Stimulated activated CD4-positive, alpha-beta T cell treated with anti-CD3 and anti-CD28 coated beads, Interleukin-12 subunit alpha, Interleukin-12 subunit beta, amount 100 ng/mL, for 24 hours (primary cell): ENCODE measurements at regions not wholly inside any gene's neighbourhood (a gene's known extent, or its start where the extent isn't known, plus 50 kb on each side); places are given as distances from the start of the nearest gene placed in this dataset.
"Not testable (repeated sequence)": the region's sequence is repeated elsewhere in the genome, so short reads cannot be mapped to it uniquely, and the experiment has no call there.

ENCODE experiments used
- DNase-seq, 2 experiments: peaks; one replicate each; pipeline ENCODE4 v3.0.0-alpha.2; 2020; ENCODE audit warnings: low read depth in 2 of 2

DNA sequence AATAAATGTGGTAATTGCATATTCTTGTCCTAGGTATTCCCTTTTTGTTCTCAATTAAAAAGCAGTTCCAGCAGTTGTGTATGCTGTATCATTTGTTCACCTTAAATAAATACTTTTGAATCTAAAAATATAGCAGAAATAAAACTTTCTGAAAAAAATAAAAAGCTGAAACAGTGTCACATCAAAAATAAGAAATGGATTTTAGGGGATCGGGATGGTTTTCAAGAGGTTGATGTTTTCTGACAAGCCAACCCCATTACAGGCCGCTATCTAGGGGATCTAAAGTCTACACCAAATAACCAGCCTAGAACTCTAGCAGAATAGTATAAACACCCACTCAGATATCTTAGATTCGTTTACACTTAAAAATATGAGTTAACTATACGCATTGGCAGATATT lies 95.4 kb upstream of the MAML3 start:
- DNase-seq, result no peak

DNA sequence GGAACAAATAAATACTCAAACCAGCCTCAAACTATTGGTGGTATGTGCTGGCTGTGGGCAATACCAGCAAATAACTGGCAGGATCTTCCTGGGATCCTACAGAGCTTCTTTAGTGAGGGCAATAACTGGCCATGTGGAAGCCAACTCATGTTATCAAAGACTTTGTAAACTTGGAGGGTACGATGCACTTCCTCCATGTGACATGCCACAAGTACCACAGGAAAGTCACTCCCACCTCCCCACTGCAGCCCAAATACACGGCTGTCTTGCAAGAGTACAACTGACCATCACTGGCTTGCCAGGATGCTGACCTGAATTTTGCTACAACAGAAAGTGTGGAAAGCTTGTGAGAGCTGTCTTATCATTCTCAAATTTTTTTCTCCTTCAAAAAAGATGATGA lies 93.3 kb upstream of the MAML3 start:
- DNase-seq, result no peak

DNA sequence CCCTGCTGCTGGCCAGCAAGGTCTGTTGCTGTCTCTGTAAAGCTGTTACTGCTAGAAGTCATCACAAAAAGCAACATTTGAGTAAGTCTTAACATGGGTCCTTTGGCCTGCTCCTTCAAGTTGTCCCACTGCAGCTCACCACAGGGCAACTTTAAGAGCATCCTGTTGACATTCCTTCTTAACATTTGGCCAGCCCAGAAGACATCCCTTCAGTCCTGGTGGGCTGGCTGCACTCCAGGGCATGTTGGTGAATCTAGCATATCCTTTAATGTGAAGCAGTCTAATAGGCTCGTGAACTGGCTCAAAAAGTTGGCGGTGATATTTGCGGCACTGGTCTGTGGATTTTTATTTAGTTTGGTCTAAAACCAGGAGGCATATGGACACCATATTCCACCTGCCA lies 92.2 kb upstream of the MAML3 start:
- no peak for DNase-seq

DNA sequence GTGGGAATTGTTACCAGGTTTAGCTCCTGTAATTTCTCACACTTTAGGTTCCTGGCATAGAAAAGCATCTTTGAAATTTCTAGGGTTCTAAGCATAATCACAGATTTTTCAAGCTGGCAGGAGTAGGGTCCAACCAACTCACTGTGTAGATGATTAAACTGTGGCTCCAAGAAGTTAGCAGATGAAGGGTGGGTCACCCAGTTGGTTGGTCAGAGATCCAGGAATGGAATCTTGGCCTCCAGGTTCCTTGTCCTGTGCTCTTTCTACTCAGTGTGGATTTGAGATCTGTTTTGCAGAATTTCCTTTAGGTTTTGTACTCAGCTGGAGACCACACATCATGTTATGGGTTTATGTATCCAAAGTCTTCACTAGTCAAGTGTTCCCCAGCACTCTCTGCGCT lies 90.3 kb upstream of the MAML3 start:
- DNase-seq, result no peak

DNA sequence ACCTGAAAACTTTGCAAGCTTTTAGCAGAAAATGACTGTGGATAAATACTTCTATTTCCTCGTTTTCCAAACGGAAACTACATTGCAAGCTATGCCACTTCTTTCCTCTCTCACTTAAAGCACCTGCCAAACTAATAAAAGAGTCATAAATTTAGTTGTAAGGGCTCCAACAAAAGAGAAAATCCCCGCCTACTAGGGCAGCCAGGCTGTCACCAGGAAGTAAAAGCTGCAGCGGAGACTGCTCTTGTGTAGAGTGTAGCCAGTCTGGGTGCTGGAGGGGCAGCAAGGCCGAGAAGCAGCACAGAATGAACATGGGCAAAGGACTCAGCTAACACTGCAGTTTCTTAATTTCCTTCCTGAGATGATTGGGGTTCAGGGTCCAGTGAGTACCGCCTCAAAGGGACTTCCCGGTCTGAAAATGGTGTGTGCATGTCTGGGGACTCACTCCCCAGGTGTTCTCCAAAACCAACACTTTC lies 89.3 kb upstream of the MAML3 start:
- DNase-seq, result no peak

DNA sequence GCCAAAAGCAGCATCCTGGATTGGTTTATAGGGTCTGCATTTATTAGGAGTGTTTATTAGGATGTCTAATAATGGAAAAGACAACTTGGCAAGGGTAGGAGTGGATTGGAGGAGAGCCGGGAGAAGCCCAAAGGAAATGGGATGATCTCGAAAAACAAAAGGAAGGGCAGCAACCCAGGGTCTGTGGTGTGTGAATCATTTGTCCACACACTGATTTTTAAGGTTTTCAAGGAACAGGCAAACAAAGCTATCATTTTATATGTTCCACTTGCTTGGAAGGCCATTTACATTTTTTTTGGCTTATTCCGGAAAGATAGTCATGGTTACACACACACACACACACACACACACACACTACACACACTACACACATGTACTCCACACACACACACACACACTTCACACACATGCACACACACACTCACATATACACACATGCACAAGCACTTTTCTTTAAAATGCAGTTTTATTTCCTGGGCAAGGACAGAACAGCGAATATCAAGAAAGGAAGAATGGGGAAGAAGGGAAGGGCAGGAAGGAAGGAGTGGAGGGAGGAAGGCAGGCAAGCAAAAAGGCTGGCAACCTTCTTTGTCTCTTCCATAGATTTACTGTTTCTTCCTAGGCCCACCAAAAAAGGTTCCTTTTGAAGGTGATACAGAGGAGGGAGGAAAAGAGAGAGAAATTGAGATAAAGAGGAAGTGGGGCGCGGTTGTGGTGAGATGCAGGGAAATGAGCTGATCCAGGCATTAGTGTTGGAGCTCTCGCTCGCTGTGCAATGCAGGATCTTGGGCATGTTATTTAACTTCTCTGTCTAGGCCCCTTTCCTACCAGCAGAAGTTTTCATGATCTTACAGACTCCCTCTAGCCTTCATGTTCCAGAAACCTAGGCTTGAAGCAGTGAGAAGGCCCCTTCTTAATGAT lies 88.6 kb upstream of the MAML3 start:
- DNase-seq, result no peak

DNA sequence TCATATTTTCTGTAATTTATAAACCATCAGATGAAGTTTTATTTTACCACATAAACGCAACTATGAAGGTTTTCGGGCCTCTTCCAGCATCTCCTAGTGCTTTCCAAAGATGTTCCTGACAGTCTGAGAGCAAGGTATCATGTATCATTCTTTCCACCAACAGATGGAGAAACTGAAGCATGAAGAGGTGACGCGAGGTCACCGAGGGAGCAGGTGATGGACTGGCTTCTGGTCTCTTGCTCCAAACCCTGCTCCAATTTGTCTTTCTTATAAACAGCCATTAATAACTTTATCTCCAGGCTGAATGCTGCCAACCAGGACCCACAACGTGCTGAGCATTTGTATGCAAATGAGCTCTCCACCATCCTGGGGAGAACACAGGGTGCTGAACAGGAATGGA lies 86.3 kb upstream of the MAML3 start:
- DNase-seq, result no peak

DNA sequence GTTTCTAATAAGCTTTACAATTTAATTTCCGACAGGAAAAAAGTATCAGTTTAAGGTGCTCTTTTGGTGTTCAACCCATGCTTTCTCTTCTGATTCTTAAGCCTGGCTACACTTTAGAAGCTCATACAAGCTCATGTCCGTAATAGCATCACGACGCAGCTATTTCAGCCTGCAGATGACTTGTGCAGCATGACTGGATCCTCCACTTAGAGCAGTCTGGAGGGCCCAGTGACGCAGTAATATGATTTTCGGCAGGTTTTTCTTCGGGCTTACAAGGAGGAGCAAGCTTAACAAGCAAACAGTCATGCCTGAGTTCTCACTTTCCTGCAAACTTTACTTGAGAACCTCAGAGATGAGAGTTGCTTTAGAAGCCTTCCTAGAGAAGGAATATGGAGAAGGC lies 85.3 kb upstream of the MAML3 start:
- no peak for DNase-seq

DNA sequence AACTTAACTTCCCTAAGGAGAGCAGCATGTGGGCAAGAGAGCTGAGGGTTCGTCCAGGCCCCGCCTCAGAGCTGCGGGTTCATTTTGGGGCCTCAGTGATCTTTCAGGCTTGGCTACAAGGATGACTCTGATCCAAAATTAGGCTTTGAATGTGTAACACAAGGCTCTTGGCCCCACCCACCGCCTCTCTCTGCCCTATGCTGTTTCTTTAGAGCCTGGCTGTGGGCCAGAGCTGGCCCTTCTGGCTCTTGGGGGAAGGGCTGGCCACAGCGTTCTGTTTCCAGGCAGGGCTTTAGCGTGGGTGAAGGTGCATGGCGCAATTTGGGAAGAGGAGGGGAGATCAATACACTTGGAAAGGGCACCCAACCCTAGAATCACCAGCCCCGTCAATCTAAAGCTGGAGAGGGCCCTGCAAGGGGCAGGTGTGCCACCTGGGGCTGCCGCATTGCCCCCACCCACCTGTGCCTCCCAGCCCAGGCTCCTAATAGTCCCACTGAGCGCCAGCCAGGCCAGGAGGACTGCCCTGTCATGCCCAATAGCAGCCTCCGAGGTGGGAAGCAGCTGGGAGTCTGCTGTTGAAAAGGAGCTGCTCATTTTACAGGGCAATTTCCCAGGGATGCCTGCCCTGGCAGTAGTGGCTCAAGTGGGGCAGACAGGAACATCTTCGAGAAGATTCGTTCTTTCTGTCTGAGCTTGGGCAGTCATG lies 84.5 kb upstream of the MAML3 start:
- no peak for DNase-seq

DNA sequence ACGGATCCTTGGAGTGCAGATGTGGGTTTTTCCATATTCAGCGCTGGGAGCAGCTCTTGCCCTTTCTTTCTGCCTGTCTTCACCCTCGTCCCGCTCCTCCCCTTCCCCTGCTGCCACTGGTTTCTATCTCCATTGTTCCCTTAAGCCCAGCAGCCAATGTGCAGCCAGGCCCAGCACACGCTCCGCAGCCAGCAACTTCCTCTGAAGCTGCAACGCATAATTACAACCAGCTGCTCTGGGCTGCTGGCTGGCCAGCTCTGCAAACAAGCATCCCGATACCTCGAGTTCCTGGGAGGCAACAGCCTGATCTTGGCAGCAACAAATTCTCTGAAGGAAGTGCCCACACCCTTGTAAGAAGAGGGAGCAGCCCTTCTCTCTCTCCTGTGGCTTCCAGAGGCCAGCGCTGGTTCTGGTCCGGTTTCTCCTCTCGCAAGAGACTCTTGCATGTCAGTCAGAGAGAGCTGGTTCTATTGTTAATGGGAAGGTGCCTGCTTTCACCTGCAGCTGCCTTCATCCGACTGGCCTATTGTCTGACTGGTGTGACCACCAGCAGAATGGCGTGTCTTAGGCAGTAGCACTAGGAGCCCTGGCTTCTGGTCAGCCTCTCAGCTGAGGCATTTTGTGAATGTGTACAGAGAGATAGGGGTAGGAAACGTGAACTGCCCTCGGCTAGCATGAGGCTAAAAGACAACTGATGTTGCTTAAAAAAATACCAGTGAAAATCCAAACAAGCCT lies 83.8 kb upstream of the MAML3 start:
- no peak for DNase-seq

DNA sequence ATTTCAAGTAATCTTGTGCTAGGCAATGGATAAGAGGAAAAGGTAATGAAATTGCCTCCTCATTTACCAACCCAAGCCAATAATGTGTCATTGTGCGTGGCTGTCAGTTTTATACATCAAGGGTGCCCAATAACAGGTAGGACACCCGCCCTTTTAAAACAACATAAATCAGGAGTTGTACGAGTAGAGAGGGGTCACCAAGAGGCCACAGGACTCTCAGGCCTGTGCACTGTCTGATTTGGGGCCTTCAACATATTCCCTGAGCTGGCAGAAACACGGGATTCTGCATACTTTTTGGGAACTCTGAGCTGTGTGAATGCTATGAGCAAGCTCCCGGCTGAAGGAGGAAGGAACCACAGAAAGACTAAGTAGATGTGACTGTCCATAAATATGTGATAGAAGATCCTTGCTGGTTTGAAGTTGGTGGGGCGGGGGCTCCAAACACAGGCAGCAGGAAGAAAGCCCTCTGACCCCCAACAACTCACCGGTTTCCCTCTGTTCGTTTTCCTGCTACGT lies 82.7 kb upstream of the MAML3 start:
- DNase-seq, result no peak

DNA sequence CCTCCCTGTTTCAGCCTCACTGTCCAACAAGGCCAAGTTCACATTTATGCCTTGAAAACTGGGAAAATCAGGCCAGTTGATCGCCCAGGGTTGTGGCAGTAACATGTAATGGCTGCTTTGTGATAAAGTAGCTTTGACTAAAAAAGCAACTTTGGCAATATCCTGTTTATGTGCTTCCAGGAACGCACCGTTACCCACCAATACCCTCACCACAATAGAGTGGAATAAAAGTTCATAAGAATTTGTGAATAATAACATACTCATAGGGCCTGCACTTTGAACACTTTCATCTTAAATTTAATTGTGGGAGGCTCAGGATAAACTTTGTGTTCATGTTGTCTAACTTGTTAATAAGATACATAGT lies 80.7 kb upstream of the MAML3 start:
- DNase-seq, result no peak

DNA sequence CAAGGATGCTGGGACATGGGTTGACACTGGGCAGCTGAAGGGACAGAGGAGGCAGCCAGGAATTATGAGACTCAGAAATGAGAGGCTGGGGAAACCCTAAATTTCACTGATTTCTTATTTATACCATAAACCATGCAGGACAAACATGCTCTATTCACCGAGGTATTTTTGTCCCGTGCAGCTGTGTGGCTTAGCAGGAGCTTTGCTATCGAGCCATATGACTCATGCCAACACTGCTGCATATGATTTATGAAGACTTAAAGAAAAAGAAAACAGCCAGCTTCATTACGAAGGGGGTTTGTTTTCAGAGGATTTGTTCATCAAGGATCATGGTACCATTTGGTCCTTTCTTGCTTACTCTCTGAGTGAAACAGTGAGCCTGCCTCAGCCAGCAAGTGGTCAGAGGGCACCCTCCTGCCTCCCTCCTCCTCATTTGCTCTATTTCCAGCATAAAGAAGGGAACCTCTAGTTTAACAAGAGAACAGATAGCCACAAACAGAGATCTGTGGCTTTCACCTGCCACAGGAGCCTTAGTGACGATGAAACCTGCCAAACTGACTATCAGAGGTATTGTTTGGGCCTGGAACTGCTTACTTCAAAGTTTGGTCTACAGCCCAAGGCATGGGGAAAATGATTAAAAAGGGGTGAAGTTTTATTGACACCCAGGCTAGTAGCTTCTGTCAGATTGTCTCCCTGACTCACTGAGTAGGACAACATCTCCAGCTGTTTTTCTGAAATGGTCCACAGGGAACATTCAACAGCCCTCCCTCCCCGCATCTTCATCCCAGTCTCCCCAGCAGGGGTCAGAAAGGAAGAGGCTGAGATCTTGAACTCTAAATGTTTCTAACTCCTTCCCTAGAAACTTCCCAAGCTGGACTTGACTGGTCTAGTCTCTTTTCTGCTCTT lies 80.1 kb upstream of the MAML3 start:
- no peak for DNase-seq

DNA sequence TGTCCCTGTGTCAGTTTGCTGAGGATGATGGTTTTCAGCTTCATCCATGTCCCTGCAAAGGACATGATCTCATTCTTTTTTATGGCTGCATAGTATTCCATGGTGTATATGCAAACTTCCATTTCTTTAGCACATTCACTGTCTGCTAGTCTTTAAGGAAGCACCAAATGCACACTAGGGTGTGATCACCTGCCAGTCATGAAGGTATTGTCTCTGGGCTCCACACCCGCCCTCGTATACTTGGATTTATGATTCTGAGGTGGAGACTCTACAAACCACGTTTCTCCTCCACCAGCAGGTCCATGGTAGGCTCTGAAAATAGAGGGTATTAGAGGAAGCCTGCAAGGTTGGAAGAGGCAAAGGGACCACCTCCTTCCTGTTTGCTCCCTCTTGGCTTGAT lies 75.9 kb upstream of the MAML3 start:
- no peak for DNase-seq

DNA sequence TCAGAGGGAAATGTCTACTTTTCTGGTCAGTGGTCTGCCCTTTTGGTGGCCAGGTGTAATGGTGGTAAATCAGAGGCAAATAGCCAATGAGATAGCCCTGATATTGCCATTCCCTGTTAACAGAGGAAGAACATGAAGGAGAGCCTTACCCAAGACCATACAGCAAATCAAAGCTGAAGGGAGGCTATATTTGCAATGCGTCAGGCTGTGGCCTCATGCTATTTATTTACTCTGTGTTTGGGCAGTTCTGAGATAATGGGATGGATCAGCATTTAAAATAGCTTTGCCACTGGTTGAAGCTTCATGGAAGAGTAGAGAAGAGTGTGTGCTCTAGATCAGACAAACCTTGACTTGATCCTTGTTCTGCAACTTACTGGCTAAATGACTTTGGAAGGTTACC lies 73.3 kb upstream of the MAML3 start:
- DNase-seq, result no peak

DNA sequence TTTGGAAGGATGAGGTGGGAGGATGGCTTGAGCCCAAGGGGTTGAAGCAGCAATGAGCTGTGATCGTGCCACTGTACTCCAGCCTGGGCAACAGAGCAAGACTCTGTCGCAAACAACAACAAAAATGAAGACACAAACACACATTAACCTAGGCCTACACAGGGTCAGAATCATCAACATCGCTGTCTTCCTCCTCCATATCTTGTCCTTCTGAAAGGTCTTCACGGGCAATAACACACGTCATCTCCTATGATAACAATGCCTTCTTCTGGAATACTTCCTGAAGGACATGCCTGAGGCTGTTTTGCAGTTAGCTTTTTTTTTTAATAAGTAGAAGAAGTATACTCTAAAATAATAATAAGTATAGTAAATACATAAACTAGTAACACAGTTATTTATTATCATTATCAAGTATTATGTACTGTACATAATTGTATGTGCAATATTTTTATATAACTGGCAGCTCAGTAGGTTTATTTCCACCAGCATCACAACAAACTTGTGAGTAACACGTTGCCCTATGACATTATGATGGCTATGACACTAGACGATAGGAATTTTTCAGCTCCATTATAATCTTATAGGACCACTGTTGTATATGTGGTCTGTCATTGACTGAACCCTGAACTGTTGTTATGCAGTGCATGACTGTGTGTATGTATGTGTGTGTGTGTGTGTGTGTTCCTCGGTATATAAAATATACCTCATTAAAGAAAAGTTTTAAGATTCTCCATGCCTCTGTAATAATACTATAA lies 69.2 kb upstream of the MAML3 start:
- no peak for DNase-seq

DNA sequence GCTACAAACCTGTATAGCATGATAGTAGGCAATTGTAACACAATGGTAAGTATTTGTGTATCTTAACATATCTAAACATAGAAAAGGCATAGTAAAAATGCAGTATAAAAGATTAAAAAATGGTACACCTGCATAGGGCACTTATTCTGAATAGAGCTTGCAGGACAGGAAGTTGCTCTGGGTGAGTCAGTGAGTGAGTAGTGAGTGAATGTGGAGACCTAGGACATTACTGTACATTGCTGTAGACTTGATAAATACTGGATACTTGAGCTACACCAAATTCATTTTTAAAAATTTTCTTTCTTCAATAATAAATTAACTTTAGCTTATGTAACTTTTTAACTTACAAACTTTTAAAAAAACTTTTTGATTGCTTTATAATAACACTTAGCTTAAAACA lies 68.2 kb upstream of the MAML3 start:
- DNase-seq, result no peak

DNA sequence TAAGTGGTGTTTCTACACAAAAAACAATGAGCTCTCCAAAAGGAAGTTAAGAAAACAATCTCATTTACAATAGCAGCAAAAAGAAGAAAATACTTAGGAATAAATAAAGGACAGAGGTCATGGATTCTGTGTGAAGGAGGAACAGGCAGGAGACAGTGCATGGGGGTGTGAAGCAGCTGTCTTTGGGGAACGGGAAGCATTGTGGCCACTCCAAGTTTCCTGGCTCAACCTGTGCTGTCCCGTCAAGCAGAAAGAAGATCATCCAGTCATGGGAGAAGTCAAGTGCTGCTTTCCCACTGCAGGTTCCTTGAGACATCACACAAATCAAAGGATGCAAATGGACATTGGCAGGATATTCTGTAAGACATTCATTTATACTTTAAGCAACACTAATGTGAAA lies 66.1 kb upstream of the MAML3 start:
- no peak for DNase-seq

DNA sequence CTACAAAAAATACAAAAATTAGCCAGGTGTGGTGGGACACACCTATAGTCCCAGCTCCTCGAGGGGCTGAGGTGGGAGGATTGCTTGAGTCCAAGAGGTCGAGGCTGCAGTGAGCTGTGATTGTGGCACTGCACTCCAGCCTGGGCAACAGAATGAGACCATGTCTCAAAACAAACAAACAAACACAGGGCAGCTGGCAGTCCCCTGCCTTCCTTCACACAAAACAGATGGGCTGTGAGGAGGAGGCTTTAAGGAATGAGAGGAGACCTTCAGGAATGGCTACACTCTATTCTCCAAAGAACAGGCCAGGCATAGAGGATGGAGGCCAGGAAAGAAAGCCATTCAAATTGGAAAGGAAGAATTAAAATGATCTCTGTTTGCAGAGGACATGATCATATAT lies 65.6 kb upstream of the MAML3 start:
- DNase-seq, result no peak

DNA sequence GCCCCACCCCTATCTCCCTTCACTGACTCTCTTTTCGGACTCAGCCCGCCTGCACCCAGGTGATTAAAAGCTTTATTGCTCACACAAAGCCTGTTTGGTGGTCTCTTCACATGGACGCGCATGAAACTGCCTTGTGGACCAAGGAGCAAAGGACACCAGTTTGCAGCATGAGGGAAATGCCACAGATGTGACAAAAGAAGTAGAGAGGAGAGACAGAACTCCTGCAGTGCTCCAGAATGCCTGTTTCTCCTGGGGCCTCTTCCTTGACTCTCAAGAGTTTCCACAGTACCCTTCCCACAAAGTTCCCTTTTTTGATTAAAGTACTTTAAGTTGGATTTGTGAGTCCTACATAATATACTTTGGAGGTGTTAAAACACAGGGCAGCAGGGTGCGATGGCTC lies 65.1 kb upstream of the MAML3 start:
- DNase-seq, result not testable (repeated sequence)

DNA sequence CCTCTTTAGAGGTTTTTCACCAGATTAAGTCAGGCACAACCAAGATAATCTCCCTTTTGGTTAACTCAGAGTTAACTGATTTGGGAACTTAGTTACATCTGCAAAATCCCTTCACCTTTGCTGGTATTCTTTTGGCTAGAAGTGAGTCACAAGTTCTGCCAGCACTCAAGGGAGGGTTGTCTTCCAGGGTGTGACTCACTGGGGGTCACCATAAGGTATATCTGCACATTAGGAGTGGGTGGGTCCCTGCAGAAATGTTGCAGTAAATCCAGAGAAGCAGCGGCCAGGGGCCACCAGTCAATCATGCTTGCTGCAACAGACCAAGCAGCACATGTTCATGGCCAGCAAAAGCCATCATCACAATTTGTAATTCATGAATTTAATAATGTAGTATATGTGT lies 59.8 kb upstream of the MAML3 start:
- DNase-seq, result no peak
